HG02798 (cell line): ENCODE measurements at regions not wholly inside any gene's neighbourhood (a gene's known extent, or its start where the extent isn't known, plus 50 kb on each side); places are given as distances from the start of the nearest gene placed in this dataset.
"Not testable (repeated sequence)": the region's sequence is repeated elsewhere in the genome, so short reads cannot be mapped to it uniquely, and the experiment has no call there.

ENCODE experiments used
- ATAC-seq: cut with Tn5 transposase; IDR thresholded peaks from one replicate; pipeline ENCODE4 v1.9.1; 2021; ENCODE audit warnings: mild to moderate bottlenecking; ENCODE audit not compliant: unreplicated experiment, poor library complexity

DNA sequence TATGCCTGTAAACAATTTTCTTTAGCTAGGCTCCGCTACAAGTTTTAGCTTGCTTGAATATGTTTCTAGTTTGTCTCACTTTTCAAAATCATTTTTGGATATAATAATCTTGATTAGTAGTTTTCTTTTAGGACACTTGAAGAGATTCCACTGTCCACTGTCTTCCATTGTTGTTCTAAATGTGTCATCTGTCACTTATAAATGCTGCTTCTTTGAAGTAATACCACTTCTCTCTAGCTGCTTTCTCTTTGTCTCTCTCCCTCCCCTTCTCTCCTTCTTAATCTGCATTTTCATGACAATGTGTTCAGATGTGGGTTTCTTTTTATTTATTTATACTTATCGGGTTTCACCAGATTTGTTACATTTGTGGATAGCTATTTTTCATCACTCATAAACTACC, 73.7 kb upstream of the DPP10 start:
- no peak for ATAC-seq

DNA sequence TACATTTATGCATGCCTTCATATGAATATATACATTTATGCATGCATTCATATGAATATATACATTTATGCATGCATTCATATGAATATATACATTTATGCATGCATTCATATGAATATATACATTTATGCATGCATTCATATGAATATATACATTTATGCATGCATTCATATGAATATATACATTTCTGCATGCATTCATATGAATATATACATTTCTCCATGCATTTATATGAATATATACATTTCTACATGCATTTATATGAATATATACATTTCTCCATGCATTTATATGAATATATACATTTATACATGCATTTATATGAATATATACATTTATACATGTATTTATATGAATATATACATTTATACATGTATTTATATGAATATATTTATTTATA, 70.7 kb upstream of the DPP10 start:
- ATAC-seq, result not testable (repeated sequence)

DNA sequence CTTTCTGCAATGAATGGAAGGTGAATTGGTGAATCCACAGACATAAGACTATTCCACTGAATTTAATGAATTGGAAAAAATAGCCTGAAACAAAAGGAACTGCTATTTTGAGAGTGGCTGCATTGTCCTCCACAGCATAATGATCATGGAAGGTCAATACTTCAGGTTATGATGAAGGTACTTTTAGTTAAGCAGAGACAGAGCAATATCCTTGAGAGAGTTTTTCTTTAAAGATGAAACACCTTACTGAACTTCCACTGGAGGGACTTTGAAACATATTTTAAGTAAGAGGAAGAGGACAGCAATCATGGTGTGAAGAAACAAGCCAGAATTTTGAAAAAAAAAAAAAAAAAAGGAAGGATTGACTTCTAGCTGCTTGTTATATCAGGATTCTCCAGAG, 68.8 kb upstream of the DPP10 start:
- no peak for ATAC-seq

DNA sequence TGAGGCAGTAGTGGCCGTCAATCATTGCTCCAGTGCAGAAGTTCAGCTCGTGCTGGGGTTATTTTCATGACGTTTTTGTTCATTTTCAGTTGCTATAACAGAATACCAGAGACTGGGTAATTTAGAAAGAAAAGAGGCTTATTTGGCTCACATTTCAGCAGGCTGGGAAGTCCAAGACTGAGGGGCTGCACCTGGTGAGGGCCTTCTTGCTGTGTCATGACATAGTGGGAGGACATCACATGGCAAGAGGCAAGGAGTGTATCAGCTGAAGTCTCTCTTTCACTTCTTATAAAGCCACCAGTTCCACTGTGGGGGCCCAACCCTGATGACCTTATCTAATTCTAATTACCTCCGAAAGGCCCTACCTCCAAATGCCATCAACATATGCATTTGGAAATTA, 58.0 kb upstream of the DPP10 start:
- no peak for ATAC-seq

DNA sequence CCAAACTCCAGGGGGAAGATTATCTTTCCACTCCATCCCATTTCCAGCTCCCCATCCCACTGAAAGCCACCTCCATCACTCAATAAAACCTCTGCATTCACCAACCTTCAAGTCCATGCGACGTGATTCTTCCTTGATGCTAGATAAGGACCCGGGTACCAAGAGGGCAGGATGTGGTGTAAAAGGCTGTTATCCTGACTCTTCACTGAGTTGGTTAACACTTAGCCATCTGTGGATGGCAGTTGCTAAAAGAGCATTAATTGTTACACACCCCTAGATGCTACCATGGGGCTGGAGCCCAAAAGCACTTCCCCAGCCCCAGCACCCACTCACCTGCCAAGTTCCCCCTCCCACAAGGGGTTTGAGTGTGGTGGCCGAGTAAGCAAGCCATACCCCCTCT, 53.4 kb upstream of the DPP10 start:
- ATAC-seq, result no peak
